A673 (cell line): ENCODE measurements at regions not wholly inside any gene's neighbourhood (a gene's known extent, or its start where the extent isn't known, plus 50 kb on each side); places are given as distances from the start of the nearest gene placed in this dataset.
A peak's percentile ranks its signal among the peaks of the same experiment; 100 is the strongest.

Source experiments
- BruUV-seq: library from RNA; stranded (reverse); fragments of 400-500 nt; replicated peaks from 2 replicates; lab custom pipeline; 2021; lab: Mats Ljungman, UMichigan
- CTCF ChIA-PET: fragments of 300-600 bp; sonication (Branson Sonifier 250); formaldehyde crosslinking; loops from one replicate; lab custom pipeline; 2022; ENCODE audit warnings: antibody characterized with exemption; lab: Charles Lee
- POLR2A ChIA-PET: fragments of 300-600 bp; sonication (Branson Sonifier 250); formaldehyde crosslinking; loops from one replicate; lab custom pipeline; 2022; ENCODE audit warnings: antibody characterized with exemption; ENCODE audit not compliant: low non-redundant PET; lab: Charles Lee
- DNase-seq: peaks from one replicate; pipeline ENCODE4 v3.0.0-alpha.2; 2015; ENCODE audit warnings: low spot score
- H3K27ac ChIP-seq: fragments of 200-600 bp; sonication (generic); 2 replicates; pipeline ENCODE4 v1.5.1; 2016; ENCODE audit warnings: mixed run types, low read depth, mild to moderate bottlenecking, mixed read lengths, antibody characterized with exemption, low read length; ENCODE audit not compliant: poor library complexity, severe bottlenecking
- H3K27me3 ChIP-seq: fragments of 200-600 bp; sonication (generic); replicated peaks from 2 replicates; pipeline ENCODE4 v1.6.1; 2017; ENCODE audit warnings: mixed run types, low read depth, mild to moderate bottlenecking, mixed read lengths, antibody characterized with exemption, low read length; ENCODE audit not compliant: insufficient read depth, poor library complexity
- H3K36me3 ChIP-seq: fragments of 200-600 bp; sonication (generic); 2 replicates; pipeline ENCODE4 v1.6.1; 2016; ENCODE audit warnings: mixed run types, mild to moderate bottlenecking, mixed read lengths, antibody characterized with exemption, low read length; ENCODE audit not compliant: insufficient read depth, poor library complexity, severe bottlenecking
- H3K4me1 ChIP-seq: fragments of 200-600 bp; sonication (generic); 2 replicates; pipeline ENCODE4 v1.6.1; 2017; ENCODE audit warnings: mixed run types, mild to moderate bottlenecking, mixed read lengths, antibody characterized with exemption, low read length; ENCODE audit not compliant: insufficient read depth, poor library complexity, severe bottlenecking
- H3K4me3 ChIP-seq: fragments of 200-600 bp; sonication (generic); 2 replicates; pipeline ENCODE4 v1.5.1; 2016; ENCODE audit warnings: low read depth, mixed run types, mild to moderate bottlenecking, mixed read lengths, low read length; ENCODE audit not compliant: poor library complexity, severe bottlenecking
- H3K9me3 ChIP-seq: fragments of 200-600 bp; sonication (generic); 2 replicates; pipeline ENCODE4 v1.6.1; 2016; ENCODE audit warnings: mixed run types, low read depth, mild to moderate bottlenecking, mixed read lengths, antibody characterized with exemption, low read length; ENCODE audit not compliant: poor library complexity, severe bottlenecking
- CTCF ChIP-seq: fragments of 300-800, 200-600 bp; sonication (generic); conservative IDR thresholded peaks from 2 replicates; pipeline ENCODE4 v1.5.1; 2017; ENCODE audit warnings: low read depth, mild to moderate bottlenecking, antibody characterized with exemption, low read length, moderate library complexity, mixed read lengths
- EZH2 ChIP-seq: fragments of 200-600 bp; sonication (generic); IDR thresholded peaks from 2 replicates; pipeline ENCODE4 v1.6.1; 2017; ENCODE audit warnings: borderline replicate concordance, low read depth, mild to moderate bottlenecking, mixed read lengths, antibody characterized with exemption, low read length; ENCODE audit not compliant: poor library complexity, severe bottlenecking
- intact Hi-C: fragments of 100-400 bp; cut with micrococcal nuclease; formaldehyde crosslinking; loops from one replicate; pipeline ENCODE4 v1.10.0; 2022; ENCODE audit not compliant: unreplicated experiment

- intact Hi-C loops: no loop called here
- H3K4me1 ChIP-seq: peaks cover 16% of the 10 kb centered on the region
- no peaks in the 10 kb centered on the region for H3K9me3 ChIP-seq
- no TSS peak for BruUV-seq
- H3K27me3 ChIP-seq: no peaks in the 10 kb centered on the region
- DNase-seq: no peak
- H3K27ac ChIP-seq: no peak overlapping the region
- TF ChIP-seq EZH2: no peak
- H3K36me3 ChIP-seq: no peaks in the 10 kb centered on the region
- no peak overlapping the region for H3K4me3 ChIP-seq
- CTCF ChIA-PET: no interaction called here
- POLR2A ChIA-PET: no interaction called here
These were observed 260.8 kb downstream of the BCOR start for GRCh38 chrX:39836802-39837420.

- no peak overlapping the region for H3K27ac ChIP-seq
- no peak for DNase-seq
- intact Hi-C loops: no loop called here
- no peak overlapping the region for H3K4me3 ChIP-seq
- H3K27me3 ChIP-seq: no peaks in the 10 kb centered on the region
- H3K36me3 ChIP-seq: no peaks in the 10 kb centered on the region
- CTCF ChIA-PET: no interaction called here
- POLR2A ChIA-PET: no interaction called here
- BruUV-seq: no TSS peak
- H3K9me3 ChIP-seq: no peaks in the 10 kb centered on the region
- peaks cover 23% of the 10 kb centered on the region for H3K4me1 ChIP-seq
- TF ChIP-seq CTCF: no peak
These were observed 260.1 kb downstream of the BCOR start for GRCh38 chrX:39837688-39838087.

- intact Hi-C loops: no loop called here
- Histone ChIP-seq H3K27me3 (no peaks in the 10 kb centered on the region), H3K4me3 (no peak overlapping the region), H3K36me3 (no peaks in the 10 kb centered on the region), H3K4me1 (peaks cover 35% of the 10 kb centered on the region), H3K27ac (no peak overlapping the region), H3K9me3 (no peaks in the 10 kb centered on the region)
- TF ChIP-seq CTCF: 0 out of 2 replicates have a peak, but pooled peaks have one; percentile 12
- TF ChIP-seq EZH2: no peak
- no peak for DNase-seq
- BruUV-seq: no TSS peak
- POLR2A ChIA-PET: no interaction called here
- CTCF ChIA-PET: no interaction called here
These were observed 258.4 kb downstream of the BCOR start for GRCh38 chrX:39839371-39839770.

- peaks cover 39% of the 10 kb centered on the region for H3K4me1 ChIP-seq
- no TSS peak for BruUV-seq
- intact Hi-C loops: no loop called here
These were observed 257.6 kb downstream of the BCOR start for GRCh38 chrX:39840133-39840532.

More at GRCh38 chrX:39840133-39840532, 257.6 kb downstream of the BCOR start:
- H3K9me3 ChIP-seq: no peaks in the 10 kb centered on the region
- no peaks in the 10 kb centered on the region for H3K27me3 ChIP-seq
- no peak overlapping the region for H3K4me3 ChIP-seq
- POLR2A ChIA-PET: no interaction called here
- CTCF ChIA-PET: no interaction called here
- TF ChIP-seq CTCF: no peak
- no peak for TF ChIP-seq EZH2
- no peak overlapping the region for H3K27ac ChIP-seq
- DNase-seq: no peak
- no peaks in the 10 kb centered on the region for H3K36me3 ChIP-seq
